BLaER1 (cell line): ENCODE measurements at regions not wholly inside any gene's neighbourhood (a gene's known extent, or its start where the extent isn't known, plus 50 kb on each side); places are given as distances from the start of the nearest gene placed in this dataset.

Source experiments
- H3K27ac ChIP-seq: shearing (Covaris generic); formaldehyde crosslinking; 2 replicates; pipeline ENCODE4 v1.8.1; 2022
- H3K27me3 ChIP-seq: shearing (Covaris generic); formaldehyde crosslinking; 2 replicates; pipeline ENCODE4 v1.8.1; 2022
- H3K36me3 ChIP-seq: shearing (Covaris generic); formaldehyde crosslinking; 2 replicates; pipeline ENCODE4 v1.8.1; 2022
- H3K4me1 ChIP-seq: shearing (Covaris generic); formaldehyde crosslinking; 2 replicates; pipeline ENCODE4 v1.8.1; 2022
- H3K4me2 ChIP-seq: shearing (Covaris generic); formaldehyde crosslinking; 2 replicates; pipeline ENCODE4 v1.8.1; 2022
- H3K4me3 ChIP-seq: shearing (Covaris generic); formaldehyde crosslinking; 2 replicates; pipeline ENCODE4 v1.8.1; 2022
- H3K9ac ChIP-seq: shearing (Covaris generic); formaldehyde crosslinking; 2 replicates; pipeline ENCODE4 v1.8.1; 2022
- H3K9me3 ChIP-seq: shearing (Covaris generic); formaldehyde crosslinking; 2 replicates; pipeline ENCODE4 v1.8.1; 2022
- H4K20me1 ChIP-seq: shearing (Covaris generic); formaldehyde crosslinking; 2 replicates; pipeline ENCODE4 v1.8.1; 2022
- Cebpa-rat ChIP-seq: shearing (Covaris generic); IDR thresholded peaks from 2 replicates; pipeline ENCODE4 v1.8.1; 2022

GRCh38 chr2:46824611-46825010 lies 91.0 kb downstream of the MCFD2 start:
- Histone ChIP-seq H3K9me3 (no peaks in the 10 kb centered on the region), H3K4me3 (no peak overlapping the region), H3K4me1 (peaks cover 43% of the 10 kb centered on the region), H3K36me3 (no peaks in the 10 kb centered on the region), H3K27ac (no peak overlapping the region), H3K27me3 (no peaks in the 10 kb centered on the region), H4K20me1 (no peaks in the 10 kb centered on the region), H3K4me2 (no peak overlapping the region), H3K9ac (no peak overlapping the region)
- no peak for TF ChIP-seq Cebpa-rat

GRCh38 chr2:46821600-46821999 lies 94.0 kb downstream of the MCFD2 start:
- Histone ChIP-seq H3K36me3 (no peaks in the 10 kb centered on the region), H3K9me3 (no peaks in the 10 kb centered on the region), H3K4me2 (peak overlapping the region; percentile 59), H3K27ac (0 out of 2 replicates have a peak overlapping the region, but pooled peaks have one; percentile 8), H3K9ac (no peak overlapping the region), H3K4me1 (peaks cover 18% of the 10 kb centered on the region), H3K27me3 (no peaks in the 10 kb centered on the region), H3K4me3 (no peak overlapping the region), H4K20me1 (no peaks in the 10 kb centered on the region)
- TF ChIP-seq Cebpa-rat = no peak

- no peak overlapping the region for H3K27ac ChIP-seq
- H3K9ac ChIP-seq = no peak overlapping the region
- H3K4me1 ChIP-seq = peaks cover 23% of the 10 kb centered on the region
- H4K20me1 ChIP-seq = no peaks in the 10 kb centered on the region
- H3K4me2 ChIP-seq = no peak overlapping the region
- TF ChIP-seq Cebpa-rat = no peak
- H3K36me3 ChIP-seq = no peaks in the 10 kb centered on the region
- H3K27me3 ChIP-seq = no peaks in the 10 kb centered on the region
- H3K9me3 ChIP-seq = no peaks in the 10 kb centered on the region
- no peak overlapping the region for H3K4me3 ChIP-seq
Measured at GRCh38 chr2:46818819-46819218, 96.8 kb downstream of the MCFD2 start.

GRCh38 chr2:46818141-46818621 lies 97.4 kb downstream of the MCFD2 start:
- Histone ChIP-seq H4K20me1 (no peaks in the 10 kb centered on the region), H3K4me1 (peaks cover 26% of the 10 kb centered on the region), H3K4me2 (no peak overlapping the region), H3K27me3 (no peaks in the 10 kb centered on the region), H3K4me3 (no peak overlapping the region), H3K9me3 (no peaks in the 10 kb centered on the region), H3K9ac (no peak overlapping the region), H3K36me3 (no peaks in the 10 kb centered on the region), H3K27ac (no peak overlapping the region)
- no peak for TF ChIP-seq Cebpa-rat

- Histone ChIP-seq H3K27me3 (no peaks in the 10 kb centered on the region), H3K9ac (no peak overlapping the region), H3K9me3 (no peaks in the 10 kb centered on the region), H3K4me3 (no peak overlapping the region), H3K36me3 (no peaks in the 10 kb centered on the region), H3K27ac (no peak overlapping the region), H4K20me1 (no peaks in the 10 kb centered on the region), H3K4me2 (no peak overlapping the region), H3K4me1 (peaks cover 34% of the 10 kb centered on the region)
- TF ChIP-seq Cebpa-rat = no peak
Measured at GRCh38 chr2:46816846-46817726, 98.5 kb downstream of the MCFD2 start.

- Histone ChIP-seq H3K36me3 (no peaks in the 10 kb centered on the region), H3K4me3 (no peak overlapping the region), H4K20me1 (no peaks in the 10 kb centered on the region), H3K4me1 (peaks cover 34% of the 10 kb centered on the region), H3K27me3 (no peaks in the 10 kb centered on the region), H3K9me3 (no peaks in the 10 kb centered on the region), H3K9ac (no peak overlapping the region), H3K27ac (no peak overlapping the region), H3K4me2 (no peak overlapping the region)
- TF ChIP-seq Cebpa-rat = no peak
Measured at GRCh38 chr2:46816151-46816845, 99.3 kb downstream of the MCFD2 start.

- no peak overlapping the region for H3K27ac ChIP-seq
- H3K4me3 ChIP-seq = no peak overlapping the region
- H3K9ac ChIP-seq = no peak overlapping the region
- peaks cover 37% of the 10 kb centered on the region for H3K4me1 ChIP-seq
- H3K4me2 ChIP-seq = no peak overlapping the region
- H3K36me3 ChIP-seq = no peaks in the 10 kb centered on the region
- H4K20me1 ChIP-seq = no peaks in the 10 kb centered on the region
- no peaks in the 10 kb centered on the region for H3K9me3 ChIP-seq
- H3K27me3 ChIP-seq = no peaks in the 10 kb centered on the region
- no peak for TF ChIP-seq Cebpa-rat
Measured at GRCh38 chr2:46815121-46815802, 100.3 kb downstream of the MCFD2 start.

- Histone ChIP-seq H3K9ac (no peak overlapping the region), H3K9me3 (no peaks in the 10 kb centered on the region), H3K36me3 (no peaks in the 10 kb centered on the region), H3K4me2 (peak overlapping the region; percentile 52), H3K27ac (no peak overlapping the region), H3K4me3 (no peak overlapping the region), H4K20me1 (no peaks in the 10 kb centered on the region), H3K4me1 (peaks cover 37% of the 10 kb centered on the region), H3K27me3 (no peaks in the 10 kb centered on the region)
- TF ChIP-seq Cebpa-rat = no peak
Measured at GRCh38 chr2:46814160-46814961, 101.2 kb downstream of the MCFD2 start.

GRCh38 chr2:46813680-46814079 lies 101.9 kb downstream of the MCFD2 start:
- Histone ChIP-seq H3K4me3 (no peak overlapping the region), H3K27ac (no peak overlapping the region), H3K27me3 (no peaks in the 10 kb centered on the region), H3K9me3 (no peaks in the 10 kb centered on the region), H4K20me1 (no peaks in the 10 kb centered on the region), H3K36me3 (no peaks in the 10 kb centered on the region), H3K4me1 (peaks cover 37% of the 10 kb centered on the region), H3K4me2 (peak overlapping the region; percentile 52), H3K9ac (no peak overlapping the region)
- TF ChIP-seq Cebpa-rat = no peak
